ENCODE measurements at regions not wholly inside any gene's neighbourhood (a gene's known extent, or its start where the extent isn't known, plus 50 kb on each side); places are given as distances from the start of the nearest gene placed in this dataset.
"Not testable (repeated sequence)": the region's sequence is repeated elsewhere in the genome, so short reads cannot be mapped to it uniquely, and the experiment has no call there.

GRCh38 chr7:46916581-46916980 is 665.3 kb downstream of the TNS3 start:
- TF ChIP-seq, protein P1, sequence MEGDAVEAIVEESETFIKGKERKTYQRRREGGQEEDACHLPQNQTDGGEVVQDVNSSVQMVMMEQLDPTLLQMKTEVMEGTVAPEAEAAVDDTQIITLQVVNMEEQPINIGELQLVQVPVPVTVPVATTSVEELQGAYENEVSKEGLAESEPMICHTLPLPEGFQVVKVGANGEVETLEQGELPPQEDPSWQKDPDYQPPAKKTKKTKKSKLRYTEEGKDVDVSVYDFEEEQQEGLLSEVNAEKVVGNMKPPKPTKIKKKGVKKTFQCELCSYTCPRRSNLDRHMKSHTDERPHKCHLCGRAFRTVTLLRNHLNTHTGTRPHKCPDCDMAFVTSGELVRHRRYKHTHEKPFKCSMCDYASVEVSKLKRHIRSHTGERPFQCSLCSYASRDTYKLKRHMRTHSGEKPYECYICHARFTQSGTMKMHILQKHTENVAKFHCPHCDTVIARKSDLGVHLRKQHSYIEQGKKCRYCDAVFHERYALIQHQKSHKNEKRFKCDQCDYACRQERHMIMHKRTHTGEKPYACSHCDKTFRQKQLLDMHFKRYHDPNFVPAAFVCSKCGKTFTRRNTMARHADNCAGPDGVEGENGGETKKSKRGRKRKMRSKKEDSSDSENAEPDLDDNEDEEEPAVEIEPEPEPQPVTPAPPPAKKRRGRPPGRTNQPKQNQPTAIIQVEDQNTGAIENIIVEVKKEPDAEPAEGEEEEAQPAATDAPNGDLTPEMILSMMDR (IDR thresholded peaks at IDR 0.05; ENCODE audit: low read depth, low read length, missing control alignments) = no peak
- DNase-seq (ENCODE audit: low read depth) = no peak
- H3K4me3 ChIP-seq (ENCODE audit: low read depth, low read length) = no peak overlapping the region

DNA sequence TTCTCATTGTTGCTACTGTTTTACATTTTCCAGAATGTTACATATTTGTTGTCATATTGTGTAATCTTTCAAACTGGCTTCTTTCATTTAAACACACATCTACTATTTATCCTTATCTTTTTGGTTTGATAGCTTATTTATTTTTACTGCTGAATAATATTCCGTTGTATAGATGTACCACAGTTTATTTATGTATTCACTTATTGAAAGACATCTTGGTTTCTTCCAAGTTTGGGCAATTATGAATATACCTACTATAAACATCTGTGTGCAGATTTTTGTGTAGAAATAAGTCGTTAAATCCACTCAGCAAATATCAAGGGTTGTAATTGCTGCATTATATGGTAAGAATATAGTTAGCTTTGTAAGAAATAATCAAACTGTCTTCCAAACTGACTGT is 669.2 kb downstream of the TNS3 start:
- TF ChIP-seq, protein P1 (IDR thresholded peaks at IDR 0.05; ENCODE audit: low read depth, low read length, missing control alignments) = no peak
- H3K4me3 ChIP-seq (ENCODE audit: low read depth, low read length) = no peak overlapping the region
- DNase-seq (ENCODE audit: low read depth) = no peak

DNA sequence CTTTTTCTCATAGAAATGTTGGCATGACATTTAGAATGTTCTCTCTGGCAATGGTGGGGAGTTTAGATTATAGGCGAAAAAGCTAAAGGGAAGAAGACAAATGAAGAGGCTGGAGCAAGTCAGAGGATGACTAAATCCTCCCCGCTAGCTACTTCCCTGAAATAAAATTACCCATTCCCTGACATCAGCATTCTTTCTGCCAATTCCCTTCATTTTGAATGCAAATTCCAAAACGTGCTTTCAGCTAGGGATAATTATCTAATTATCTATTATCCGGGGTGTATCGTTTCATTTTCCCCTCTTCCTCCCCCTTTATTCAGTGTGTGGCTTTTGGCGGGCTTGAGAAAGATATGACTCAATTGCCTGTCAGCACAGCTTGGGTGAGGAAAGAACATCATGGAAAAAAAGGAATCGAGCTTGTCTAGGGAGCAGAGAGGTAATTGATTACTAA is 672.3 kb downstream of the TNS3 start:
- TF ChIP-seq, protein P1 (IDR thresholded peaks at IDR 0.05; ENCODE audit: low read depth, low read length, missing control alignments) = no peak
- DNase-seq (ENCODE audit: low read depth) = no peak
- no peak overlapping the region for H3K4me3 ChIP-seq (ENCODE audit: low read depth, low read length)

GRCh38 chr7:46908770-46909169 is 673.1 kb downstream of the TNS3 start:
- no peak overlapping the region for H3K4me3 ChIP-seq (ENCODE audit: low read depth, low read length)
- DNase-seq (ENCODE audit: low read depth) = no peak
- TF ChIP-seq, protein P1 (IDR thresholded peaks at IDR 0.05; ENCODE audit: low read depth, low read length, missing control alignments) = no peak

- DNase-seq (ENCODE audit: low read depth); H3K4me3 ChIP-seq (ENCODE audit: low read depth, low read length): not testable (repeated sequence)
Observed at GRCh38 chr7:46904523-46904922, 677.4 kb downstream of the TNS3 start.

DNA sequence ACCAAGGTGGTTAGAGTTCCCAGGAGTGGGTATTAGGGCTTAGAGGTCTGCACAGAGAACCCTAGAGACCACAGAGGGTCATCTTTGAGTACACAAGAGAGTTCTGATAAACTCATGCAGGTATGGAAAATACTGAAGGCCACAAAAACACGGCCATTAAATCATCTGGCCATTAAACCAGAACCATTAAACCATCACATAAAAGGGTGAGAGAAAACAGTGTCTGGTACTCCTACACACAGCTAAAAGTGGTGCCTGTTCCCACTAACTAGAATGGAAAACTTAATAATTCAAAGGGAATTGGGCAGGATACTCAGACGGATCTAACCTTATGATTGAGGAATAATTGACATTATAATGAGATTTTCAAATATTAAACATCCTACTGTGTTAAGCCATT is 679.4 kb downstream of the TNS3 start:
- no peak for DNase-seq (ENCODE audit: low read depth)
- no peak overlapping the region for H3K4me3 ChIP-seq (ENCODE audit: low read depth, low read length)
- TF ChIP-seq, protein P1 (IDR thresholded peaks at IDR 0.05; ENCODE audit: low read depth, low read length, missing control alignments) = no peak

- no peak for DNase-seq (ENCODE audit: low read depth)
- no peak overlapping the region for H3K4me3 ChIP-seq (ENCODE audit: low read depth, low read length)
- TF ChIP-seq, protein P1 (IDR thresholded peaks at IDR 0.05; ENCODE audit: low read depth, low read length, missing control alignments) = no peak
Observed at GRCh38 chr7:46900312-46901263, 681.3 kb downstream of the TNS3 start.
